Keratinocyte (primary cell): ENCODE measurements at regions not wholly inside any gene's neighbourhood (a gene's known extent, or its start where the extent isn't known, plus 50 kb on each side); places are given as distances from the start of the nearest gene placed in this dataset.

ENCODE experiments used
- CTCF ChIP-seq, 3 experiments: IDR thresholded peaks in 1 of 3; conservative IDR thresholded peaks in 1 of 3; optimal IDR thresholded peaks in 1 of 3; 2 replicates in 2 of 3; 3 replicates in 1 of 3; pipeline versions ENCODE3 to v1.5.1; 2011; ENCODE audit warnings: low read length in 3 of 3, mild to moderate bottlenecking in 3 of 3, moderate library complexity in 2 of 3, control low read depth in 1 of 3, inconsistent platforms in 1 of 3; ENCODE audit not compliant: insufficient read depth in 2 of 3; ENCODE audit errors: extremely low read depth in 1 of 3
- EZH2 ChIP-seq: IDR thresholded peaks from one replicate; pipeline ENCODE4 v1.6.1; 2012; ENCODE audit warnings: inconsistent platforms, mild to moderate bottlenecking, low read length, moderate library complexity

- TF ChIP-seq EZH2 (no peak), CTCF (optimal IDR thresholded peaks at IDR 0.05 in 1 of 3, IDR thresholded peaks at IDR 0.05 in 1 of 3, conservative IDR thresholded peaks at IDR 0.05 in 1 of 3; ENCODE audit: extremely low read depth in 1 of 3, insufficient read depth in 2 of 3, low read length in 3 of 3) (no peak)
These were observed 188.6 kb upstream of the NT5E start for GRCh38 chr6:85261271-85261670.
